ENCODE measurements at regions not wholly inside any gene's neighbourhood (a gene's known extent, or its start where the extent isn't known, plus 50 kb on each side); places are given as distances from the start of the nearest gene placed in this dataset.

- no peaks in the 10 kb centered on the region for H3K27me3 ChIP-seq (ENCODE audit: control insufficient read depth, insufficient read depth, low read length)
- no peak for ATAC-seq
- in situ Hi-C loops (cut with HindIII; ENCODE audit: low pct_unique_long_range_greater_than_20kb, low sequenced_read_pairs), result no loop called here
- H3K27ac ChIP-seq (ENCODE audit: low read length), result no peak overlapping the region
- TF ChIP-seq SIN3A (IDR thresholded peaks at IDR 0.05; ENCODE audit: borderline replicate concordance, insufficient read depth, low read depth, low read length), result no peak
- TF ChIP-seq, protein P1, sequence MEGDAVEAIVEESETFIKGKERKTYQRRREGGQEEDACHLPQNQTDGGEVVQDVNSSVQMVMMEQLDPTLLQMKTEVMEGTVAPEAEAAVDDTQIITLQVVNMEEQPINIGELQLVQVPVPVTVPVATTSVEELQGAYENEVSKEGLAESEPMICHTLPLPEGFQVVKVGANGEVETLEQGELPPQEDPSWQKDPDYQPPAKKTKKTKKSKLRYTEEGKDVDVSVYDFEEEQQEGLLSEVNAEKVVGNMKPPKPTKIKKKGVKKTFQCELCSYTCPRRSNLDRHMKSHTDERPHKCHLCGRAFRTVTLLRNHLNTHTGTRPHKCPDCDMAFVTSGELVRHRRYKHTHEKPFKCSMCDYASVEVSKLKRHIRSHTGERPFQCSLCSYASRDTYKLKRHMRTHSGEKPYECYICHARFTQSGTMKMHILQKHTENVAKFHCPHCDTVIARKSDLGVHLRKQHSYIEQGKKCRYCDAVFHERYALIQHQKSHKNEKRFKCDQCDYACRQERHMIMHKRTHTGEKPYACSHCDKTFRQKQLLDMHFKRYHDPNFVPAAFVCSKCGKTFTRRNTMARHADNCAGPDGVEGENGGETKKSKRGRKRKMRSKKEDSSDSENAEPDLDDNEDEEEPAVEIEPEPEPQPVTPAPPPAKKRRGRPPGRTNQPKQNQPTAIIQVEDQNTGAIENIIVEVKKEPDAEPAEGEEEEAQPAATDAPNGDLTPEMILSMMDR (IDR thresholded peaks at IDR 0.05), result no peak
- no peak overlapping the region for H3K4me3 ChIP-seq (ENCODE audit: low read depth in 2 of 2, low read length in 2 of 2)
- no TSS peak for BruUV-seq (replicated peaks)
- ChIA-PET POLR2A (no interaction called here), CTCF (interaction anchor here (0.7 kb wide), 1 partner anchor 134 kb away, joined by 3 read pairs; no protein-coding TSS in a partner anchor)
- no peaks in the 10 kb centered on the region; the same call in 1 of the 2 replicates for H3K4me1 ChIP-seq (ENCODE audit: control insufficient read depth, insufficient read depth, low read length)
- H3K36me3 ChIP-seq (ENCODE audit: control insufficient read depth, insufficient read depth, low read length), result no peaks in the 10 kb centered on the region
- no peak for DNase-seq (ENCODE audit: low read depth, low spot score)
- intact Hi-C loops (cut with micrococcal nuclease; ENCODE audit: unreplicated experiment), result loop anchor here (5.0 to 10.0 kb wide), 3 partner anchors 728 to 1266 kb away; no protein-coding TSS in a partner anchor
- H3K9me3 ChIP-seq (ENCODE audit: control insufficient read depth, insufficient read depth, low read depth, low read length), result no peaks in the 10 kb centered on the region
Observed at GRCh38 chr6:44656691-44657090, 269.2 kb downstream of the CDC5L start.

- CTCF ChIA-PET, result interaction anchor here (0.5 to 0.7 kb wide), 2 partner anchors 181 to 426 kb away, joined by 3 to 6 read pairs; no protein-coding TSS in a partner anchor
- TF ChIP-seq, protein P2, sequence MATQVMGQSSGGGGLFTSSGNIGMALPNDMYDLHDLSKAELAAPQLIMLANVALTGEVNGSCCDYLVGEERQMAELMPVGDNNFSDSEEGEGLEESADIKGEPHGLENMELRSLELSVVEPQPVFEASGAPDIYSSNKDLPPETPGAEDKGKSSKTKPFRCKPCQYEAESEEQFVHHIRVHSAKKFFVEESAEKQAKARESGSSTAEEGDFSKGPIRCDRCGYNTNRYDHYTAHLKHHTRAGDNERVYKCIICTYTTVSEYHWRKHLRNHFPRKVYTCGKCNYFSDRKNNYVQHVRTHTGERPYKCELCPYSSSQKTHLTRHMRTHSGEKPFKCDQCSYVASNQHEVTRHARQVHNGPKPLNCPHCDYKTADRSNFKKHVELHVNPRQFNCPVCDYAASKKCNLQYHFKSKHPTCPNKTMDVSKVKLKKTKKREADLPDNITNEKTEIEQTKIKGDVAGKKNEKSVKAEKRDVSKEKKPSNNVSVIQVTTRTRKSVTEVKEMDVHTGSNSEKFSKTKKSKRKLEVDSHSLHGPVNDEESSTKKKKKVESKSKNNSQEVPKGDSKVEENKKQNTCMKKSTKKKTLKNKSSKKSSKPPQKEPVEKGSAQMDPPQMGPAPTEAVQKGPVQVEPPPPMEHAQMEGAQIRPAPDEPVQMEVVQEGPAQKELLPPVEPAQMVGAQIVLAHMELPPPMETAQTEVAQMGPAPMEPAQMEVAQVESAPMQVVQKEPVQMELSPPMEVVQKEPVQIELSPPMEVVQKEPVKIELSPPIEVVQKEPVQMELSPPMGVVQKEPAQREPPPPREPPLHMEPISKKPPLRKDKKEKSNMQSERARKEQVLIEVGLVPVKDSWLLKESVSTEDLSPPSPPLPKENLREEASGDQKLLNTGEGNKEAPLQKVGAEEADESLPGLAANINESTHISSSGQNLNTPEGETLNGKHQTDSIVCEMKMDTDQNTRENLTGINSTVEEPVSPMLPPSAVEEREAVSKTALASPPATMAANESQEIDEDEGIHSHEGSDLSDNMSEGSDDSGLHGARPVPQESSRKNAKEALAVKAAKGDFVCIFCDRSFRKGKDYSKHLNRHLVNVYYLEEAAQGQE (IDR thresholded peaks at IDR 0.05; ENCODE audit: insufficient read depth in 1 of 2, low read depth in 2 of 2, low read length in 1 of 2), result no peak
- TF ChIP-seq SIN3A (IDR thresholded peaks at IDR 0.05; ENCODE audit: borderline replicate concordance, insufficient read depth, low read depth, low read length), result no peak
- TF ChIP-seq, protein P1 (IDR thresholded peaks at IDR 0.05), result no peak
- TF ChIP-seq TCF7L2 (IDR thresholded peaks at IDR 0.05; ENCODE audit: low read depth, low read length), result no peak
- TF ChIP-seq POLR2AphosphoS5 (IDR thresholded peaks at IDR 0.05; ENCODE audit: low read depth, low read length), result no peak
- Histone ChIP-seq H3K27me3 (ENCODE audit: control insufficient read depth, insufficient read depth, low read length) (no peaks in the 10 kb centered on the region), H3K4me3 (ENCODE audit: low read depth in 2 of 2, low read length in 2 of 2) (no peak overlapping the region), H3K9me3 (ENCODE audit: control insufficient read depth, insufficient read depth, low read depth, low read length) (no peaks in the 10 kb centered on the region), H3K27ac (ENCODE audit: low read length) (no peak overlapping the region), H3K4me1 (ENCODE audit: control insufficient read depth, insufficient read depth, low read length) (no peaks in the 10 kb centered on the region; the same call in 1 of the 2 replicates), H3K36me3 (ENCODE audit: control insufficient read depth, insufficient read depth, low read length) (no peaks in the 10 kb centered on the region)
- intact Hi-C loops (cut with micrococcal nuclease; ENCODE audit: unreplicated experiment) (loop anchor here (5.0 to 10.0 kb wide), 3 partner anchors 727 to 1265 kb away; no protein-coding TSS in a partner anchor), in situ Hi-C loops (cut with HindIII; ENCODE audit: low pct_unique_long_range_greater_than_20kb, low sequenced_read_pairs) (no loop called here)
- DNase-seq (ENCODE audit: low read depth, low spot score) (no peak), ATAC-seq (no peak)
- POLR2A ChIA-PET, result no interaction called here
- no TSS peak for BruUV-seq (replicated peaks)
Observed at GRCh38 chr6:44657206-44657819, 269.8 kb downstream of the CDC5L start.
